GM21360 (cell line): ENCODE measurements at regions not wholly inside any gene's neighbourhood (a gene's known extent, or its start where the extent isn't known, plus 50 kb on each side); places are given as distances from the start of the nearest gene placed in this dataset.
"Not testable (repeated sequence)": the region's sequence is repeated elsewhere in the genome, so short reads cannot be mapped to it uniquely, and the experiment has no call there.

Source experiments
- ATAC-seq: cut with Tn5 transposase; IDR thresholded peaks from one replicate; pipeline ENCODE4 v1.9.1; 2021; ENCODE audit warnings: mild to moderate bottlenecking, moderate library complexity; ENCODE audit not compliant: unreplicated experiment

DNA sequence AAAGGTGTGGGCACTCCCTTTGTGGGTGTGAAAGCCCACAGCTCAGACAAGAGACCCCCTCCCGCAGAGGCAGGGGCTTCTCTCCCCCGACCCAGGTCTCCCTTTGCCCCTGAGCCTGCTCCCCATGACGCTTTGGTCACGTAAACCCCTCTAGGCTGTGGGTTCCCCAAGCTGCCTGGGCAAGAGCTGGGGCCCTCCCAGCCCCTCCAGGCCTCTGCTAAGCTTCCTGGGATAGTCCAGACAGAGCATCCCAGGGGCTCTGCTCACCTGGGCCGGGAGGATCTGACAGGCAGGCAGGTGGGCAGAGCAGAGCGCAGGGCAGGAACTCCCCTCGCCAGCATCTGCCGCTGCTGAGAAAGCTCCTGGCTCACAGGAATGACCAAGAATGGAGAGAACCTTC is 177.3 kb downstream of the BANP start:
- no peak for ATAC-seq

- not testable (repeated sequence) for ATAC-seq
These were observed 177.9 kb downstream of the BANP start for GRCh38 chr16:88129133-88129532.

GRCh38 chr16:88130016-88130415 is 178.8 kb downstream of the BANP start:
- no peak for ATAC-seq

DNA sequence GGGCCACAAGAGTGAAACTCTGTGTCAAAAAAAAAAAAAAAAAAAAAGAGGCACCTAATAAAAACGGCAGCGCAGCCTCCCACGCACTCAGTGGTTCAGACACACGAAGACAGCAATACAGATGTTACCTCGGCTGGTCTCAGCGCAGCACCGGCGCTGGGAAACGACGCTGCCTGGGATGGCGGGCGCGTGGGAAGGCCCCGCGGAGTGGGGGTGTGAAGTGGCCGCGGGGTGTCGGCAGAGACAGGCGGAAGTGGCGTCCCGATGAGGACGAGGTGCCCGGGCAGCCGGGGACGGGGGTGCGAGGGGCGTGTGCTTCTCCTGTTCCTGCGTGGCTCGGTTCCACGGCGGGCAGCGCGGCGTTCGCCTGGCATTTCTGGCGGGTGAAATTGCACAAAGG is 179.4 kb downstream of the BANP start:
- no peak for ATAC-seq

DNA sequence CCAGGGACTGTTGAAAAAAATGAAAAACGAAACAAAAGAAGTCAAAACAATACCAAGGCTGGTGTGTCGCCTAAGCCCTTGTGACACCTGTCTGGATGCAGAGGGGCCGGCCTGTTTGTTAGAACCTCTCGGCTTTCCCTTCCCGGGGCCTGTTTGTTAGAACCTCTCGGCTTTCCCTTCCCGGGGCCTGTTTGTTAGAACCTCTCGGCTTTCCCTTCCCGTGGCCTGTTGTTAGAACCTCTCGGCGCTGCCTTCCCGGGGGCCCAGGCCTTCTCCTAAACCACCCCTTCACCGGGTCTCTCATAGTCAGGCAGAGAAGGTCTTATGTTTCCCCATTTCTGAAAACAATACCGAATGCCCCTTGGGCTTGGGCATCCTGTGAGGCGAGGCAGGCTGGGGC is 180.0 kb downstream of the BANP start:
- no peak for ATAC-seq

GRCh38 chr16:88131966-88132365 is 180.7 kb downstream of the BANP start:
- ATAC-seq, result no peak

GRCh38 chr16:88132836-88133506 is 181.7 kb downstream of the BANP start:
- no peak for ATAC-seq

- no peak for ATAC-seq
These were observed 182.2 kb downstream of the BANP start for GRCh38 chr16:88133507-88133843.

DNA sequence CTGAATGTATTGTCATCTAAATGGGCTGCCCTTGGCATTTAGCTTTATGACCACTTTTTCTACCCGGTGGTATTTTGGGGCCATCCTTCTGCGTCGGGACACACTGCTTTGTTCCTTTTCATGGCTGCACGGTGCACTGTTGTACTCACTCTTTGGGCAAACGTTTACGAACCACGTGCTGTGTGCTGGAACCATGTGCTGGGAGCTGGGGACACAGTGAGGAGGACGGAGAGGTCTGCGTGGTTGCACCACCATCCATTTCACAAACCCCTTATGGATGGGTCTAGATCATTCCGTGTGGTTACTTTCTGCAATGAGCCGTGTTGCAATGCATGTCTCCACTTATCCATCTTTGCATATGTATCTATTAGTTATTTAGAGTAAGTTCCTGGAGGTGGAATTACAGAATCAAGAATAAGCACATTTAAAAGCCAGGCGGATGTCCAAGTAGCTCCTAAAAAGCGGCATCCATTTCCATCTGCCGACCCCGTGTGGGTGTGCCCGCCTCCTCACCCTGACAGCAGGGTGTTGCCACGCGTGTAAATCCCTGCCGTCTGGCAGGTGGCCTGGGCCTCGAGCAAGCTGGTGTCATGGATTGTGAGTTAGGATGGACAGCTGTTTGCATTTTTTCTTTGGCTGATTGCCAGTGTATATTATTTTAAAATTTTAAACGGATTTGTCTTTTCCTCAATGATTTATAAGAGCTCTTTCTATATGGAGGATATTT is 183.1 kb downstream of the BANP start:
- not testable (repeated sequence) for ATAC-seq

GRCh38 chr16:88134899-88135682 is 183.9 kb downstream of the BANP start:
- ATAC-seq, result not testable (repeated sequence)

- ATAC-seq, result not testable (repeated sequence)
These were observed 185.0 kb downstream of the BANP start for GRCh38 chr16:88136211-88136713.

DNA sequence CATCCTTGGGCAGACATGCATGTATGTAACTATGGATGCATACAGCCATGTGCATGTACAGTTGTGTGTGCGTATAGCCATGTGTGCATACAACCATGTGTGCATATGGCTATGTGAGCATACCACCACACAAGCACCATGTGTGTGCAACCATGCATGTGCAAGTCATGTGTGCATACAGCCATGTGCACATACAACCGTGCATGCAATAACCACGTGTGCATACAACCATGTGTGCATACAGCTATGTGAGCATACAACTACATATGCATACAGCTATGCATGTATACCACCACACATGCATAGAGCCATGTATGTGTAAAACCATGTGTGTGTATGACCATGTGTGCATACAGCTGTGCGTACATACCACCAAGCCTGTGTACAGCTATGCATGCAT is 185.7 kb downstream of the BANP start:
- not testable (repeated sequence) for ATAC-seq

GRCh38 chr16:88139141-88139540 is 187.9 kb downstream of the BANP start:
- ATAC-seq, result not testable (repeated sequence)

- not testable (repeated sequence) for ATAC-seq
These were observed 189.0 kb downstream of the BANP start for GRCh38 chr16:88140195-88140594.

DNA sequence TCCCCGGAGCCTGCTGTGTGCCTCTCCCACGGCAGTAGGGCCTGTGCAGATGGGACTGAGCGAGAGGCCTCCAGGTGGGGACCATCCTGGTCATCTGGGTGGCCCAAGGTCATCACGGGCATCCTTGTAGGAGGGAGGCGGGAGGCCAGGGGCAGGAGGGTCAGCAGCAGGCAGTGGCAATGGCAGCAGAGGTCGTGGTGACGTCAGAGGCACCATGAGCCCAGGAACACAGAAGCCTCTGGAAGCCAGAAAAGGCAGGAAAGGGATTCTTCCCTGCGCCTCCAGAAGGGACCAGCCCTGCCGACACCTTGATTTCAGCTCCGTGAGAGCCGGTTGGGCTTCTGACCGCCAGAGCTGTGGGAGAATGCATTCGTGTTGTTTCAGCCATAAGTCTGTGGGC is 190.3 kb downstream of the BANP start:
- ATAC-seq, result no peak

- ATAC-seq, result not testable (repeated sequence)
These were observed 191.1 kb downstream of the BANP start for GRCh38 chr16:88142056-88142935.

- not testable (repeated sequence) for ATAC-seq
These were observed 192.1 kb downstream of the BANP start for GRCh38 chr16:88143122-88144027.

- no peak for ATAC-seq
These were observed 192.8 kb downstream of the BANP start for GRCh38 chr16:88144028-88144511.

- ATAC-seq, result not testable (repeated sequence)
These were observed 194.1 kb downstream of the BANP start for GRCh38 chr16:88145376-88145775.
